ENCODE measurements at regions not wholly inside any gene's neighbourhood (a gene's known extent, or its start where the extent isn't known, plus 50 kb on each side); places are given as distances from the start of the nearest gene placed in this dataset.
"Not testable (repeated sequence)": the region's sequence is repeated elsewhere in the genome, so short reads cannot be mapped to it uniquely, and the experiment has no call there.

GRCh38 chr21:36602735-36603134 lies 96.2 kb upstream of the SIM2 start:
- DNase-seq, result no peak

- no peak for DNase-seq
Measured at GRCh38 chr21:36603221-36603620, 95.7 kb upstream of the SIM2 start.

- no peak for DNase-seq
Measured at GRCh38 chr21:36605426-36605825, 93.5 kb upstream of the SIM2 start.

- DNase-seq, result no peak
Measured at GRCh38 chr21:36606287-36606982, 92.5 kb upstream of the SIM2 start.

- DNase-seq, result no peak
Measured at GRCh38 chr21:36606983-36607325, 92.0 kb upstream of the SIM2 start.

GRCh38 chr21:36608041-36608896 lies 90.6 kb upstream of the SIM2 start:
- DNase-seq, result no peak

- DNase-seq, result no peak
Measured at GRCh38 chr21:36608897-36609225, 90.1 kb upstream of the SIM2 start.

GRCh38 chr21:36609654-36610053 lies 89.3 kb upstream of the SIM2 start:
- DNase-seq, result no peak

GRCh38 chr21:36610201-36610600 lies 88.7 kb upstream of the SIM2 start:
- DNase-seq, result no peak

GRCh38 chr21:36610935-36611334 lies 88.0 kb upstream of the SIM2 start:
- no peak for DNase-seq

GRCh38 chr21:36611379-36611778 lies 87.5 kb upstream of the SIM2 start:
- no peak for DNase-seq

GRCh38 chr21:36613059-36613458 lies 85.9 kb upstream of the SIM2 start:
- no peak for DNase-seq

- DNase-seq, result no peak
Measured at GRCh38 chr21:36613554-36613953, 85.4 kb upstream of the SIM2 start.

GRCh38 chr21:36615274-36615964 lies 83.5 kb upstream of the SIM2 start:
- DNase-seq, result no peak

- DNase-seq, result not testable (repeated sequence)
Measured at GRCh38 chr21:36616773-36617172, 82.1 kb upstream of the SIM2 start.

- DNase-seq, result not testable (repeated sequence)
Measured at GRCh38 chr21:36621794-36622193, 77.1 kb upstream of the SIM2 start.

GRCh38 chr21:36624105-36624504 lies 74.8 kb upstream of the SIM2 start:
- no peak for DNase-seq

- no peak for DNase-seq
Measured at GRCh38 chr21:36626791-36627190, 72.1 kb upstream of the SIM2 start.

GRCh38 chr21:36627242-36627641 lies 71.7 kb upstream of the SIM2 start:
- DNase-seq, result no peak

- no peak for DNase-seq
Measured at GRCh38 chr21:36628106-36628505, 70.8 kb upstream of the SIM2 start.

GRCh38 chr21:36628761-36629460 lies 70.0 kb upstream of the SIM2 start:
- no peak for DNase-seq

GRCh38 chr21:36630485-36631206 lies 68.3 kb upstream of the SIM2 start:
- DNase-seq, result no peak

GRCh38 chr21:36636016-36636415 lies 62.9 kb upstream of the SIM2 start:
- DNase-seq, result no peak

All from NCI-H187 treated with DMSO at 0.1 percent for 48 hours (cell line).